ENCODE measurements at regions not wholly inside any gene's neighbourhood (a gene's known extent, or its start where the extent isn't known, plus 50 kb on each side); places are given as distances from the start of the nearest gene placed in this dataset.
"Not testable (repeated sequence)": the region's sequence is repeated elsewhere in the genome, so short reads cannot be mapped to it uniquely, and the experiment has no call there.

DNA sequence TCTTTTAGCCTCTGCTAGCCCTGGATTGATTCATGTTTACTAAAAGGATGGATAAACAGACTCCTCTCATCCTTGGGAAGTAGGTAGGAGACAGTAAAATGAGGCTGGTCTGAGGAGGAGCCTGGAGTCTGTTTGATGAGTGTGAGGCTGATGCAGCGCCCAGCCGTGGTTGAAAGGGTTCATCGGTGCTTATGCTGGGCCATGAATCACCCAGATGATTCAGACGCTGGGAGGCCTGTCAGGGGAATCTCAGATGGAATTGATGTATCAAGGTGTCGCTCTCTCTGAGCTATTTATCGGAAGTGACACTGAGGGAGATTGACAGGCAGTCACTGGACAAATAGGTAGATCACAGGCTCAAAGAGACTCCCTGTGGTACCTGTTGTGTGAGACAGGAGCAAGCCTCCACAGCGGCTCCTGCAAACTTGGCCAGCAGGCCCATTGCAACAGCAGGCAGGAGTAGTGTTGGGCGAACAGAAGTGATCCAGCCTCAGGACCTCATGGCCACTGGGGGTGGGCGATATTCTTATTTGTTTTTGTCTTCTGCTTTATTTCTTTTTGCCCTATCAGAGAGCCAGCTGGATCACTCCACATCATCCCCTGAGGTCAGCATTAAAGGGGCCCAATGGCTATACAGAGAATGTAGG, 109.9 kb upstream of the CADM1 start:
- WGBS, 2 donors = 79 to 81% methylated on average over 9 of the region's 9 CpGs
- no peaks in the 10 kb centered on the region for H3K36me3 ChIP-seq
- H3K9me3 ChIP-seq = no peaks in the 10 kb centered on the region
- DNase-seq (ENCODE audit: low spot score in 2 of 2) = no peak
- H3K27ac ChIP-seq = no peak overlapping the region
- no peaks in the 10 kb centered on the region for H3K27me3 ChIP-seq
- peaks cover 0 to 15% (median 6%) of the 10 kb centered on the region in 4 donors for H3K4me1 ChIP-seq
- TF ChIP-seq EP300 (IDR thresholded peaks at IDR 0.05) (no peak), CTCF (IDR thresholded peaks at IDR 0.05) (no peak), POLR2A (IDR thresholded peaks at IDR 0.05) (no peak)
- no peak overlapping the region for H3K4me3 ChIP-seq

DNA sequence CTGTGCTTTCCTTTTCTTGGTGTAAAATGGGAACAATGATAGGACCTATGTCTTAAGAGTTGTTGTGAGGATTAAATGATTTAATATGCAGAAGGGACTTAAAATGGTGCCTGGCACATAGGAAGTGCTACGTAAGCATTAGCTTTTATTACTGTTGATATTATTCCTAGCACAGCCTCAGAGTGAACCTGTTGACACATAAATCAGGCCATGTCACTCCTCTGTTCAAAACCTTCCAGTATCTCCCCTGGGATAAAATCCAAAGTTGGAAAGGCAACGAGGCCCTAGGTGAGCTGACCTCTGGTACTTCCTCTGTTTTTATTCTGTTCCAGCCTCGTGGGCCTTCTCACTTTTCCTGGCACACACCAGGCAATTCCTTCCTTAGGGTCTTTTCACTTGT, 108.8 kb upstream of the CADM1 start:
- H3K27ac ChIP-seq = no peak overlapping the region
- no peak overlapping the region for H3K4me3 ChIP-seq
- WGBS, 2 donors = 71 to 74% methylated on average over 3 of the region's 3 CpGs
- no peaks in the 10 kb centered on the region for H3K27me3 ChIP-seq
- no peak for DNase-seq (ENCODE audit: low spot score in 2 of 2)
- TF ChIP-seq POLR2A (IDR thresholded peaks at IDR 0.05) (no peak), EP300 (IDR thresholded peaks at IDR 0.05) (no peak), CTCF (IDR thresholded peaks at IDR 0.05) (no peak)
- no peaks in the 10 kb centered on the region for H3K36me3 ChIP-seq
- no peaks in the 10 kb centered on the region for H3K9me3 ChIP-seq
- peaks cover 0 to 18% (median 7%) of the 10 kb centered on the region in 4 donors for H3K4me1 ChIP-seq

GRCh38 chr11:115612046-115612730, 108.0 kb upstream of the CADM1 start:
- 83% methylated on average over 9 of the region's 9 CpGs for WGBS, 2 donors
- Histone ChIP-seq H3K9me3 (no peaks in the 10 kb centered on the region), H3K27me3 (peaks cover 0 to 6% of the 10 kb centered on the region in 2 donors), H3K27ac (no peak overlapping the region), H3K4me3 (no peak overlapping the region), H3K4me1 (peaks cover 0 to 18% (median 7%) of the 10 kb centered on the region in 4 donors), H3K36me3 (no peaks in the 10 kb centered on the region)
- DNase-seq (ENCODE audit: low spot score in 2 of 2) = no peak
- TF ChIP-seq EP300 (IDR thresholded peaks at IDR 0.05) = no peak

DNA sequence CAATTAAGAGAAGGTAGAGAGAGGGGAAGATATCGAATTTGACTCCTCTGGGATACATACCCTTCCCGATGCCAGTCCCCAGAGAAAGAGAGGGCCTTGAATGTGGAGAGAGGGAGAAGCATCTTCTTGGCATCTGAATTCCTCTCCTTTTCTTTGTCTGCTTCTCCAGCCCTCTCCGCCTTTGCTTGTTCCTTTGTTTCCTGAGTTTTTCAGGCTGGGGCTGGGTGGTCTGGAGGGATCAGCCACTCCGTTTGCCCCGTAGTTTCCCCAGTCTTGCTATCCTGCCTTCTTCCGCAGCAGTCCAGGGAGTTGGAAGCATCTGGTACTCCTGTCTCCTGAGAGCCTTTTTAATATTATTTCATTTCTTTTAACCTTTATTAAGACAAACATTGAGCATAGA, 107.1 kb upstream of the CADM1 start:
- no peak for TF ChIP-seq POLR2A (IDR thresholded peaks at IDR 0.05)
- no peak for TF ChIP-seq EP300 (IDR thresholded peaks at IDR 0.05)
- no peak for TF ChIP-seq CTCF (IDR thresholded peaks at IDR 0.05)
- no peak for DNase-seq (ENCODE audit: low spot score in 2 of 2)

GRCh38 chr11:115610908-115611307, 106.7 kb upstream of the CADM1 start:
- no peak overlapping the region for H3K27ac ChIP-seq
- H3K4me1 ChIP-seq = peaks cover 0 to 19% (median 5%) of the 10 kb centered on the region in 4 donors
- H3K36me3 ChIP-seq = no peaks in the 10 kb centered on the region
- H3K27me3 ChIP-seq = peaks cover 0 to 6% of the 10 kb centered on the region in 2 donors
- no peak for TF ChIP-seq POLR2A (IDR thresholded peaks at IDR 0.05)
- no peak for TF ChIP-seq CTCF (IDR thresholded peaks at IDR 0.05)
- no peak for TF ChIP-seq EP300 (IDR thresholded peaks at IDR 0.05)
- 94% methylated on average over 3 of the region's 3 CpGs for WGBS, 2 donors
- no peak overlapping the region for H3K4me3 ChIP-seq
- H3K9me3 ChIP-seq = no peaks in the 10 kb centered on the region
- no peak for DNase-seq (ENCODE audit: low spot score in 2 of 2)

More for the DNA sequence above, 107.1 kb upstream of the CADM1 start:
- no peaks in the 10 kb centered on the region for H3K36me3 ChIP-seq
- WGBS, 2 donors = 64 to 72% methylated on average over 6 of the region's 6 CpGs
- H3K4me3 ChIP-seq = no peak overlapping the region
- H3K27ac ChIP-seq = no peak overlapping the region
- H3K4me1 ChIP-seq = peaks cover 0 to 19% (median 5%) of the 10 kb centered on the region in 4 donors
- peaks cover 0 to 6% of the 10 kb centered on the region in 2 donors for H3K27me3 ChIP-seq
- H3K9me3 ChIP-seq = no peaks in the 10 kb centered on the region

GRCh38 chr11:115610234-115610633, 106.0 kb upstream of the CADM1 start:
- H3K27ac ChIP-seq; H3K9me3 ChIP-seq; H3K36me3 ChIP-seq; H3K27me3 ChIP-seq; DNase-seq (ENCODE audit: low spot score in 2 of 2); H3K4me3 ChIP-seq: not testable (repeated sequence)
- peaks cover 0 to 19% (median 5%) of the 10 kb centered on the region in 4 donors for H3K4me1 ChIP-seq
- 97 to 100% methylated on average over 1 of the region's 1 CpG for WGBS, 2 donors
